ENCODE measurements at regions not wholly inside any gene's neighbourhood (a gene's known extent, or its start where the extent isn't known, plus 50 kb on each side); places are given as distances from the start of the nearest gene placed in this dataset.

DNA sequence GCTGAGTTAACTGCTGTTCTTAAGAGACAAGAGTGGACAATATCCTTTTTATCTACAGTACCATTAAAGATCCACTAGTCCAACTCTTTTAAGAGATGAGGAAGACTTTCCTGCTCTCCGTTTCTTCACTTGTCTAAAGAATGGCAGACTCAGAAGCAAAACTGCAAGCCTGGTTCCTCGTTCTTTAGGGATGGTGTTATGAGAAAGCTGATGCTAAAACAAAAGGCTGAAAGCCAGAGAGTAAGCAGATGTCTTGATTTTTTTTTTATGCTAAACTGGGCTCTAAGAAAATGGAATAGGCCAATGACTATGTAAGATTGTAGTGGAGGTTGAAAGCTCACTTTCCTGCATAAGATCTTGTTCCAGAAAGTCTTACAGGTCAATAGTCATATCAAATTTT lies 78.1 kb downstream of the CNGA2 start:
- TF ChIP-seq CTCF (IDR thresholded peaks at IDR 0.05) (no peak), ZFX (IDR thresholded peaks at IDR 0.05; ENCODE audit: borderline replicate concordance) (no peak)

Measured in 22Rv1 (cell line).